Activated effector memory CD4-positive, alpha-beta T cell treated with Interleukin-2 at 50 U/mL for 16 hours (primary cell): ENCODE measurements at regions not wholly inside any gene's neighbourhood (a gene's known extent, or its start where the extent isn't known, plus 50 kb on each side); places are given as distances from the start of the nearest gene placed in this dataset.

ENCODE experiments used
- DNase-seq: peaks from one replicate; pipeline ENCODE4 v3.0.0-alpha.2; 2020

GRCh38 chr4:152269448-152270191 is 266.3 kb downstream of the FBXW7 start:
- DNase-seq = no peak

GRCh38 chr4:152267811-152268210 is 268.1 kb downstream of the FBXW7 start:
- DNase-seq = no peak

- DNase-seq = no peak
Measured at GRCh38 chr4:152266831-152267480, 268.9 kb downstream of the FBXW7 start.

GRCh38 chr4:152265149-152265621 is 270.7 kb downstream of the FBXW7 start:
- DNase-seq = no peak

GRCh38 chr4:152264106-152264505 is 271.8 kb downstream of the FBXW7 start:
- DNase-seq = no peak

- DNase-seq = no peak
Measured at GRCh38 chr4:152259866-152260265, 276.0 kb downstream of the FBXW7 start.

- DNase-seq = no peak
Measured at GRCh38 chr4:152258804-152259708, 276.8 kb downstream of the FBXW7 start.

- DNase-seq = no peak
Measured at GRCh38 chr4:152258391-152258790, 277.5 kb downstream of the FBXW7 start.

- no peak for DNase-seq
Measured at GRCh38 chr4:152257601-152258066, 278.3 kb downstream of the FBXW7 start.

- DNase-seq = no peak
Measured at GRCh38 chr4:152256996-152257395, 278.9 kb downstream of the FBXW7 start.

- peak; percentile 65 for DNase-seq
Measured at GRCh38 chr4:152255437-152255836, 280.5 kb downstream of the FBXW7 start.

- DNase-seq = no peak
Measured at GRCh38 chr4:152248347-152248746, 287.5 kb downstream of the FBXW7 start.

- no peak for DNase-seq
Measured at GRCh38 chr4:152247271-152247975, 288.5 kb downstream of the FBXW7 start.

GRCh38 chr4:152246659-152247058 is 289.2 kb downstream of the FBXW7 start:
- DNase-seq = peak; percentile 23

GRCh38 chr4:152245680-152246079 is 290.2 kb downstream of the FBXW7 start:
- no peak for DNase-seq

- no peak for DNase-seq
Measured at GRCh38 chr4:152244659-152245058, 291.2 kb downstream of the FBXW7 start.

- DNase-seq = no peak
Measured at GRCh38 chr4:152243896-152244595, 291.8 kb downstream of the FBXW7 start.

- no peak for DNase-seq
Measured at GRCh38 chr4:152243206-152243605, 292.7 kb downstream of the FBXW7 start.

- no peak for DNase-seq
Measured at GRCh38 chr4:152240232-152240631, 295.7 kb downstream of the FBXW7 start.

- no peak for DNase-seq
Measured at GRCh38 chr4:152239216-152239615, 296.7 kb downstream of the FBXW7 start.

GRCh38 chr4:152236519-152237056 is 299.3 kb downstream of the FBXW7 start:
- no peak for DNase-seq

GRCh38 chr4:152235718-152236117 is 300.2 kb downstream of the FBXW7 start:
- DNase-seq = no peak
